ENCODE measurements at regions not wholly inside any gene's neighbourhood (a gene's known extent, or its start where the extent isn't known, plus 50 kb on each side); places are given as distances from the start of the nearest gene placed in this dataset.

DNA sequence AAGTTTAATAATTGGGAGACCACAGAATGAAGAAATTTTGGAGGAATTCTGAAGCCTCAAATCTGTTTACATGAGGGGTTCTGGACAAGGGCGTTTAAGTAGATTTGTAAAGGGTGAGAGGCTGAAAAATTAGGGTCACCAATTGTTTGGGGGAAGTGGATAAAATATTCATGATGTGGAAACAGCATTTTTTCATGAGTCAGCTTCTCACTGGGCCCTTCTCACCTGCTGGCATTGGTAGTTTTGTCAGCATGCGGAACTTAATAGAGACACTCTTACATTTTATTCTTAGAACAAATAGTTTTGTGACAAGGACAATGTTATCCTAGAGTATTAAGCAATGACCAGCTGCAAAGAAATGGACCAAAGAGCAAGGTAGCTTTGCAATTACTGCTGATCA lies 634.4 kb downstream of the LRFN5 start:
- Histone ChIP-seq H3K9me3 (ENCODE audit: control insufficient read depth, insufficient read depth, low read length) (peaks cover 3% of the 10 kb centered on the region; the same call in 1 of the 2 replicates), H3K4me1 (ENCODE audit: insufficient read depth, low read length) (no peaks in the 10 kb centered on the region), H3K9ac (ENCODE audit: low read depth, low read length) (no peak overlapping the region), H3K36me3 (ENCODE audit: insufficient read depth, low read length) (no peaks in the 10 kb centered on the region)

DNA sequence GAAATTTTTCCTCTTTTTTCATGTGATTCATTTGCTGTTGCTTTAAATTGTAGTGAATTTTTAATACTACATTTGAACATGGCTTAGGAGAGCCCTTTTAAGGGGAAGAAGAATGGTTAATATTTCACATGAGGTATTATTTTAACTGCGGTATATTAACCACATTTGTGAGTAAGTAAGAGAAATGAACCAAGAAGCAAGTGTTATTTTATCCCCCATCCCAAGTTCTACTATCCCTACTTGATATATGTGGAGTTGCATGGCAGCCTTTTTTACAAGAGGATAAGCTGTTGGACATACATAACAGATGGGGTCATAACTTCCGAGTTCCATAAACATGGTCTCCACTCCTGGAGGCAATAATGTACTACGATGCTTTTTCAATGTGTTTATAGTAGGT lies 623.3 kb downstream of the LRFN5 start:
- H3K9me3 ChIP-seq (ENCODE audit: control insufficient read depth, insufficient read depth, low read length): no peaks in the 10 kb centered on the region

DNA sequence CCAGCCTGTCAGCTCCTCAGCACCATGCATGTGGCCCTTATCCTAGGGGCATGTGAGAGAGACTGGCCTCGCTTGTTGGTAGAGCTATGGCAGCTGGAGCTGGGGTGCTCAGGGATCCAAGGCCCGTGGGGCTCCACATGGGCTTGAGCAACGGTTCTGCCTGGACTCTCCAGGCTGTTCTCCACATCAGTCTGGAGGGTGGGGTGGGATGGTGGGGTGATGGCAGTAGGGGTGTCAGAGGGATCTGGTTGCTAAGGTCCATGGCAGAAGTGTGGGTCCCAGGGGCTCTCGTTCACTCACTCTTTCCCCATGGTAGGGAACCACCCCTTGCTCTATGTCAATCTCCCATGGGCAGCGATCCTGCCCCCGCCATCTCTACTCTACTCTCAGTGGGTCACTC lies 622.6 kb downstream of the LRFN5 start:
- Histone ChIP-seq H3K4me1 (ENCODE audit: insufficient read depth, low read length) (no peaks in the 10 kb centered on the region), H3K9me3 (ENCODE audit: control insufficient read depth, insufficient read depth, low read length) (no peaks in the 10 kb centered on the region), H3K36me3 (ENCODE audit: insufficient read depth, low read length) (no peaks in the 10 kb centered on the region), H3K9ac (ENCODE audit: low read depth, low read length) (no peak overlapping the region)

More for the DNA sequence above, 623.3 kb downstream of the LRFN5 start:
- no peak overlapping the region for H3K9ac ChIP-seq (ENCODE audit: low read depth, low read length)
- no peaks in the 10 kb centered on the region for H3K36me3 ChIP-seq (ENCODE audit: insufficient read depth, low read length)
- H3K4me1 ChIP-seq (ENCODE audit: insufficient read depth, low read length): no peaks in the 10 kb centered on the region

DNA sequence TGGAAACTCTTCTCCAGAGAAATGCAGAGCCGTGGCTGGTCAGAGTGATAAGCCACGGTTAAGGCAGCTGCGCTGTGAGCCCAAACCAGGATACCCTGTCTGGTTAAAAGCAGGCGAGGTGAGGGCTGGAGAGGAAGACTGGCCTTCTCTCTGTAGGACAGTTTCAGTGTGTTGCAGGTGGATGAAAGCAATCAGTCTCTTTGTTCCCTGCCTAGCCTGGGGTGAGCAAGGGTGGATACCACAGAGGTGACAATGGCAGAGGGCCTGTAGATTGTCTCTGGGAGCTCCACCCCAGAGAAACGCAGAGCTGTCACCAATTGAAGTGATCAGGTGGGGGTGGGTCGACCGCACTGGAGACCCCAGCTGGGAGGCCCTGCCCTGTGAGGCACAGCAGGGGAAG lies 621.9 kb downstream of the LRFN5 start:
- Histone ChIP-seq H3K9me3 (ENCODE audit: control insufficient read depth, insufficient read depth, low read length) (no peaks in the 10 kb centered on the region), H3K9ac (ENCODE audit: low read depth, low read length) (no peak overlapping the region), H3K4me1 (ENCODE audit: insufficient read depth, low read length) (no peaks in the 10 kb centered on the region), H3K36me3 (ENCODE audit: insufficient read depth, low read length) (no peaks in the 10 kb centered on the region)

DNA sequence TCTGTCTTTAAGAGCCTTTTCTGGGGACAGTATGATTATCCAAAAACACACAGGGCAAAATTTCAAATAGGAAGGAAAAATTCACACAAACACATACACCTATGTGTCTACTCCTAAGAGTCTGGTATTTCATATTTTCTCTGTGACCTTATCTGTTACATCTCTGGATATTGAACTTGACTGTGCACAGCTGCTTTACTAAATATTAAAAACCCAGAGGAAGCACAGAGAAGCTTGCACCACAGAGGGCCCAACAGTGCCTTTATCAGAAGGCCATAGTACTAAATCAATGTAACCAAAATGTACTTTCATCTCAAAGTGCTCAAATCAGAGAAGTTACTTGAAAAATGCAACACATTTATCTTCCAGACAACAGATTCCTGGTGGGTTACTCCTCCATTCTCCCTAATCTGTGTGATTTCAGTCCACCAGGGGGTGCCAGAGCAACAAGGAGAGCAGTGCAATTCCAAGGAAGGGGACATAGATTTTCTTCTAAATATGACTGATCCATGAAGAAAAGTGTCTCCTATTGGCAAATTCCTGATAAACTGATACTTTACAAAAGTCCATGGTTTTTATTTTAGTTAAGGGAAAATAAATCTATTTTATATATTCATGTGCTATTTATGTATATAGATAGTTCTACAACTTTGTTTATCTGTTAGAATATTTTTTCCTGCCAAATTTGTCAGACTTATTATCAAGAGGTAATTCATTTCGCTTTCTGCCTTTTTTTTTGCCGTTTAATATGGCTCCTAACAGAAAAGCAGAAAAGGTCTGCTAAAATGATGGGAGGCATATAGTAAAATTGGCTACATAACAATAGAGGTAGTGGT lies 617.6 kb downstream of the LRFN5 start:
- no peaks in the 10 kb centered on the region for H3K36me3 ChIP-seq (ENCODE audit: insufficient read depth, low read length)
- H3K9me3 ChIP-seq (ENCODE audit: control insufficient read depth, insufficient read depth, low read length): no peaks in the 10 kb centered on the region
- H3K9ac ChIP-seq (ENCODE audit: low read depth, low read length): no peak overlapping the region
- H3K4me1 ChIP-seq (ENCODE audit: insufficient read depth, low read length): peaks cover 6% of the 10 kb centered on the region; the same call in 1 of the 2 replicates

DNA sequence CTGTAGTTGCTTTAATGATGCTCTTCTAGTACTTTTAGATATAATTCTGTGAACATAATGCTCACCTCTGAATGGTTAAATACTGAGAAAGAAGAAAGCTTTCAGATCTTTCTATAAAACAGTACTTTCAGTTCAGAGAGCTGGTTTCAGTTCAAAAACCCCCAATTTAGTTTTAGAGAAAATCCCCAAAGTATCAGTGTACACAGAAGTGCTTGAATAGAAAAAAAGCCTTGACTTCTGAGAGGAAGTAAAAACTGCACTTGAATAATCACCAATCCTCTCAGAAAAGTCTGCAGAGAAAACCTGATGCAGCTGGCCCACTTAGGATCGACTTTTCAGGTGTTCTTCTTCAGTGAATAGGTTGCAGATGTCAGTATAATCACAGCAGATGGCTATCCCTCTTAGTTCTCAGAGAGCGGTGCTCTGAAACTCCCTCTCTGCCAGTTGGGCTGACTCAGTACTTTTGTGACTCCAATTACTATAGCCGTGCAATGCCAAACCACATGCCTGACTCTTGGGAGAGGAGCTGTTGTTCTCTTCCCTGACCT lies 616.3 kb downstream of the LRFN5 start:
- no peaks in the 10 kb centered on the region for H3K36me3 ChIP-seq (ENCODE audit: insufficient read depth, low read length)
- no peaks in the 10 kb centered on the region for H3K9me3 ChIP-seq (ENCODE audit: control insufficient read depth, insufficient read depth, low read length)
- H3K4me1 ChIP-seq (ENCODE audit: insufficient read depth, low read length): peaks cover 6% of the 10 kb centered on the region; the same call in 1 of the 2 replicates
- no peak overlapping the region for H3K9ac ChIP-seq (ENCODE audit: low read depth, low read length)

DNA sequence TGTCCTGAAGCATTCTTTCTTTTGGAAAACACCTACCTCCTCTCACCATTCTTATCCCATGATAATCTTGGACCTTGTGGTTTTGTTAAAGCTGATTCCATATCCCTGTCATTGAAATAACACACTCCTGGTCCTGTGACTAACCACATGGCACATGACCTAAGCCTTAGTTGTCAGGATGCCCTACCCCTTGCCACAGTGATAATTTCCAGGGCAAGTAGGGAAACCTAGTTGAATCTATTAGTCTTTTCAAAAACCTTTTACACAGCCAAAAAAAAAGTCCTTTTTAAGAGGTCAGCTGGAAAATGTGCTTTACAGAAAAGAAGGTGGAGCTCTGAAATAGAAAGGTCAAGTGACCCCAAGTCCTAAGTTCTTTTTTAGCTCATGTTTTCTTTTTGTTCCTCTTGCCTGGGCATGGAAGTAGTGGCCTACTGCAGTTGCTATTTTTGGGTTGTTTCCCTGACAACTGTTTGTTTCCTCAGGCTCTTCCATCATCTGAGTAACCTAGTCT lies 608.4 kb downstream of the LRFN5 start:
- no peaks in the 10 kb centered on the region for H3K9me3 ChIP-seq (ENCODE audit: control insufficient read depth, insufficient read depth, low read length)
- no peaks in the 10 kb centered on the region for H3K4me1 ChIP-seq (ENCODE audit: insufficient read depth, low read length)
- no peak overlapping the region for H3K9ac ChIP-seq (ENCODE audit: low read depth, low read length)
- H3K36me3 ChIP-seq (ENCODE audit: insufficient read depth, low read length): no peaks in the 10 kb centered on the region

DNA sequence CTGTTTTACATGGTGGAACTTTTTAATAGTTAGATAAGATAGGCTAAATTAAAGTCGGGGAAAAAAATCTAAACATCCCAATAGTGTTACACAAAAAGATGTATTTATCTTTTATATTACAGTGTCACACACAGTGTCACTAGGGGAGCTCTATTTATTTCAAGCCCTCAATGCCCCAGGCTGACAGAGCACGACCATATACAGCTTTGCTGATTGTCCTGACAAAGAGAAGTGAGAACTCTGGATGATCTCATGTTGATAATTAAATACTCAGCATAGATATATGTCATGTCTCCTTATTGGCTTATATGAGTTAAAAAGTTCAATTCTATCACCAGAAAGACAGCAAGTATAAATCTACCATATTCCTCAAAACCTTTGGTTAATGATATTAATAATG lies 594.3 kb downstream of the LRFN5 start:
- Histone ChIP-seq H3K9me3 (ENCODE audit: control insufficient read depth, insufficient read depth, low read length) (no peaks in the 10 kb centered on the region), H3K4me1 (ENCODE audit: insufficient read depth, low read length) (peaks cover 6% of the 10 kb centered on the region; the same call in 1 of the 2 replicates), H3K9ac (ENCODE audit: low read depth, low read length) (no peak overlapping the region), H3K36me3 (ENCODE audit: insufficient read depth, low read length) (no peaks in the 10 kb centered on the region)

DNA sequence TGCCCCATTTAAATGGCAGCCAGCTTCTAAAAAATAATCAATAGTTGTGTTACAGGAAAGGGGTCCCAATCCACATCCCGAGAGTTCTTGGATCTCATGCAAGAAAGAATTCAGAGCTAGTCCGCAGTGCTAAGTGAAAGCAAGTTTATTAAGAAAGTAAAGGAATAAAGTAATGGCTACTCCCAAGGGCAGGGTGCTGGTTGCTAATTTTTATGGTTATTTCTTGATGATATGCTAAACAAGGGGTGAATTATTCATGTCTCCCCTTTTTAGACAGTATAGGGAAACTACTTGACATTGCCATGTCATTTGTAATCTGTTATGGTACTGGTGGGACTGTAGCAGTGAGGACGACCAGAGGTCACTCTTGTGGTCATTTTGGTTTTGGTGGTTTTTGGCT lies 591.3 kb downstream of the LRFN5 start:
- Histone ChIP-seq H3K4me1 (ENCODE audit: insufficient read depth, low read length) (peaks cover 11% of the 10 kb centered on the region), H3K36me3 (ENCODE audit: insufficient read depth, low read length) (no peaks in the 10 kb centered on the region), H3K9ac (ENCODE audit: low read depth, low read length) (no peak overlapping the region), H3K9me3 (ENCODE audit: control insufficient read depth, insufficient read depth, low read length) (no peaks in the 10 kb centered on the region)

DNA sequence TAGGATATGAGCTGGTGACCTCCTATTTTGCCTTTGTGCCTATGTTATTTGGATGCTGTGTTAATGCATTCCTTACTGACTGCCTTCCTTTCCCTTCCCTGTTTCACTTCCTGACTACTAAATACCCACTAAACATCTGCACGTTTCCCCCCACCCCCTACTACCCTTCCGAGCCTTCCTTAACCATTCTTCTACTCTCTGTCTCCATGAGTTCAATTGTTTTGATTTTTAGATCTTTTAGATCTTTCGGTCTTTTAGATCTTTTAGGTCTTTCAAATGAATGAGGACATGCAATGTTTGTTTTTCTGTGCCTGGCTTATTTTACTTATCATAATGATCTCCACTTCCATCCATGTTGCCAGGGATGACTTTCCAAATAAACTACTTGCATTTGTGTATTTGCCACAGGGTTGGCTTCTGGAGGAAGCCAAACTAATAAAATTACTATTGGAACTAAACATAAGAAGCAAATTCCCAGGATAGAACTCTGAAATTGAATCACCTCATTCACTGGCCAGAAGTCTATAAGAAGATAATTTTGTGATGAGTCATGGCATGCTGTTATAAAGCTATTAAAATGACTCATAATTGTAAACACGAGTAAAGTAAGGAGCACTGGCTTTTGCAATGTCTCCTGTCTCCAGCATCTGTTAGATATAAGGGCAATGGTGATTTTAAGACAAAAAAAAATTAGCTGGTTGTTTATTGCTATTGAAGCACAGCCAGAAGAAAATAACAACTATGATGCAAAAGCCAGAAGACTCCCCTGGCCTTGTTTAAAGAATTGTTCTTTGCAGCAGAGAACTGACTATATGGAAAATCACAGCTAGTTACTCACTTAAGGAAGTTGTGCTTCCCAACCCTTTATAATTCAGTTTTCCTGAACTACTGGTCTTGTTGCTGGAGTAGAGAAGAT lies 586.3 kb downstream of the LRFN5 start:
- no peaks in the 10 kb centered on the region for H3K36me3 ChIP-seq (ENCODE audit: insufficient read depth, low read length)
- peaks cover 10% of the 10 kb centered on the region for H3K4me1 ChIP-seq (ENCODE audit: insufficient read depth, low read length)
- no peak overlapping the region for H3K9ac ChIP-seq (ENCODE audit: low read depth, low read length)
- no peaks in the 10 kb centered on the region for H3K9me3 ChIP-seq (ENCODE audit: control insufficient read depth, insufficient read depth, low read length)

DNA sequence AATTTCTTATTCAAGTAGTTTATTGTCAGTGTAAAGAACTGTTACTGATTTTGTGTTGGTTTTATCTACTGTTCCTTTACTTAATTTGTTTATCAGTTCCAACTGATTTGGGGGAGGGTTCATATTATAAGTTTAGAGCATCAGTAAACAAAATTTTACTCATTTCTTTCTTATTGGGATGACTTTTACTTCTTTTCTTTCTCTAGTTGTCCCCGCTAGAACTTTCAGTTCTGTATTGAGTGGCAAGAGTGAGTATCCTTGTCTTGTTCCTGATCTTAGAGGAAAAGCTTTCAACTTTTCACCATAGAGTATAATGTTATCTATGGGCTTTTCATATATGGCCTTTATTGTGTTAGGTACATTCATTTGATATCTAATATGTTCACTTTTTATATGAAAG lies 584.1 kb downstream of the LRFN5 start:
- Histone ChIP-seq H3K4me1 (ENCODE audit: insufficient read depth, low read length) (peaks cover 10% of the 10 kb centered on the region), H3K9ac (ENCODE audit: low read depth, low read length) (no peak overlapping the region), H3K9me3 (ENCODE audit: control insufficient read depth, insufficient read depth, low read length) (no peaks in the 10 kb centered on the region), H3K36me3 (ENCODE audit: insufficient read depth, low read length) (no peaks in the 10 kb centered on the region)

DNA sequence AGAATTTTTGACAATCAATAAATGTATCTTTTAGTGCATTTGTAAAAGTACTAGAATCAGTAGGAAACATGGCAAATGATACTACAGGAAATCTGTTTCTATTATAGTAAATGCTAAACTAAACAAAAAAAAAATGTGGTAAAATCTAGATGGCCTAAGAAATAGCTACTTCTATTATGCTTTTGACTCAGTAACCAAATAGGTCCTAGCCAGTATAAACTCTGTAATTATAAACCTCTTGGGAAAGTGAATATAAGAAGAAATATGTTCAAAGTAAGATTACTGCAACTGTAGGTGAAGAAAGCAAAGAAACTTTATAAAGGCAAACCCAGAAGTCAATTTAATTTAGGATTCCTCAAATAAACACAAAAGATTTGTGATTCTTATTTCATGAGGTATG lies 581.2 kb downstream of the LRFN5 start:
- Histone ChIP-seq H3K4me1 (ENCODE audit: insufficient read depth, low read length) (peaks cover 3% of the 10 kb centered on the region), H3K36me3 (ENCODE audit: insufficient read depth, low read length) (no peaks in the 10 kb centered on the region), H3K9me3 (ENCODE audit: control insufficient read depth, insufficient read depth, low read length) (no peaks in the 10 kb centered on the region), H3K9ac (ENCODE audit: low read depth, low read length) (no peak overlapping the region)

DNA sequence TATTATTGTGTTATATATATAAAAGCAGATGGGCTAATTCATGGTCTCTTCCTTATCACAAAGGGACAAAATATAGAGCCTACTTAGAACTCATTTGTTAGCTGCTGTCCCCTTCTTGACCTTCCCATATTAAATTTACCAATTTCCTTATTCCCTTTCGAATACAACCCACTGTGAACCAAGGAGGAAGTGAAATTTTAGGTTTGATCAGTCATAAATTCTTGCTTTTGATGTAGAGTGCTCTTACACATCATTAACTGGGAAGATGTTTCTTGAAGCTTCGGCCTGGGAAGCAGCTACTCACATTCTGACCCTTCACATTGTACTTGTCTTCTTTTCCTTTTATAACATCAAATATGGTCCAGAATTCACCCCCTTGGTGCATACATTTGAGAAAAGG lies 579.0 kb downstream of the LRFN5 start:
- Histone ChIP-seq H3K9ac (ENCODE audit: low read depth, low read length) (no peak overlapping the region), H3K4me1 (ENCODE audit: insufficient read depth, low read length) (no peaks in the 10 kb centered on the region), H3K36me3 (ENCODE audit: insufficient read depth, low read length) (no peaks in the 10 kb centered on the region), H3K9me3 (ENCODE audit: control insufficient read depth, insufficient read depth, low read length) (no peaks in the 10 kb centered on the region)

DNA sequence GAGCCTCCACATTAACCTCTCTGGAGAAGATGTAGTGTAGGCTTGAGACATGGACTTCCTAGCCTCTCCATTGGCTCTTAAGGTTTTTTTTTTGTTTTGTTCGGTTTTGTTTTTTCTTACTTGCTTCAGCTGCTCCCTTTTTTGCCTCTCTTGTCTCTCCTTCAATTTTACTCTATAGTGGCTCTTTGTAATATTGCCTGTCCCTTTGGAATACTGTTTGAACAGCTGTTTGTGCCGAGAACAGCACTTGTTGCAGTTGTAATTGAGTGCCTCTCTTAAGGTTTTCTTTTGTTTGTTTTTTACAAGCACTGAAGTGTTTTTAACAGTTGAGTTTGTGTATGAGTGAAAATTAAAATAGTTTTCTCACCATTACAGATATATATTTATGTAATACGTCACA lies 567.7 kb downstream of the LRFN5 start:
- no peaks in the 10 kb centered on the region for H3K36me3 ChIP-seq (ENCODE audit: insufficient read depth, low read length)
- H3K9me3 ChIP-seq (ENCODE audit: control insufficient read depth, insufficient read depth, low read length): no peaks in the 10 kb centered on the region
- H3K9ac ChIP-seq (ENCODE audit: low read depth, low read length): no peak overlapping the region
- H3K4me1 ChIP-seq (ENCODE audit: insufficient read depth, low read length): no peaks in the 10 kb centered on the region
